ENCODE measurements at regions not wholly inside any gene's neighbourhood (a gene's known extent, or its start where the extent isn't known, plus 50 kb on each side); places are given as distances from the start of the nearest gene placed in this dataset.

- 85% methylated on average over 23 of the region's 23 CpGs for WGBS
- no peak for TF ChIP-seq CTCF (IDR thresholded peaks at IDR 0.05)
- no peak for TF ChIP-seq POLR2AphosphoS5 (IDR thresholded peaks at IDR 0.05)
- no peak for TF ChIP-seq EP300 (IDR thresholded peaks at IDR 0.05)
- TF ChIP-seq POLR2A (IDR thresholded peaks at IDR 0.05), result no peak
- DNase-seq (ENCODE audit: low spot score in 2 of 2), result no peak
- Histone ChIP-seq H3K36me3 (no peaks in the 10 kb centered on the region), H3K4me3 (no peak overlapping the region), H3K27ac (no peak overlapping the region), H3K9me3 (no peaks in the 10 kb centered on the region), H3K4me1 (peaks cover 8% of the 10 kb centered on the region), H3K27me3 (peaks cover 37% of the 10 kb centered on the region)
These were observed 190.4 kb downstream of the MN1 start for GRCh38 chr22:27610863-27611786.

DNA sequence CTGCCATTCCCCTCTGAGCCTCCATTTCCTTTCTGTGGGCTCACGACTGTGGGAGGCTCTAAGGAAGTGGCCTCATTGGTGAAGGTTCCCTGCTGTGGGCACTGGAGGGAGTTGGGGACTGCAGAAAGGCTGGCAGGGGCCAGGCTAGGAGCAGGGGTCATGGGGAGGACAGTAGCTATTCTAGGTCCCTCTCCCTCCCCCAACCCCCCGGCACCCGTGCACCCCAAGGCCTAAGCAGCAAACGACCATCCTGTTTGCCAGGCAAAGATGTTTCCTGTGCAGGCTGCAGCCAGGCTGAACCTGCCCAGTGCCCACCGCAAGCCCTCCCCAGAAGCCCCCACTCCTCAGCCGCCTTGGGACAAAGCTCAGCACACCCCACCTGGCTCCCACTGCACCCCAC, 189.4 kb downstream of the MN1 start:
- Histone ChIP-seq H3K4me3 (no peak overlapping the region), H3K36me3 (no peaks in the 10 kb centered on the region), H3K4me1 (peaks cover 8% of the 10 kb centered on the region), H3K27me3 (peaks cover 37% of the 10 kb centered on the region), H3K9me3 (no peaks in the 10 kb centered on the region), H3K27ac (no peak overlapping the region)
- TF ChIP-seq CTCF (IDR thresholded peaks at IDR 0.05), result no peak
- no peak for TF ChIP-seq POLR2A (IDR thresholded peaks at IDR 0.05)
- TF ChIP-seq POLR2AphosphoS5 (IDR thresholded peaks at IDR 0.05), result no peak
- no peak for TF ChIP-seq EP300 (IDR thresholded peaks at IDR 0.05)
- WGBS, result 39% methylated on average over 5 of the region's 6 CpGs
- no peak for DNase-seq (ENCODE audit: low spot score in 2 of 2)

- no peak for DNase-seq (ENCODE audit: low spot score in 2 of 2)
- Histone ChIP-seq H3K4me1 (peaks cover 8% of the 10 kb centered on the region), H3K4me3 (no peak overlapping the region), H3K9me3 (no peaks in the 10 kb centered on the region), H3K27ac (no peak overlapping the region), H3K27me3 (peaks cover 40% of the 10 kb centered on the region), H3K36me3 (no peaks in the 10 kb centered on the region)
- TF ChIP-seq EP300 (IDR thresholded peaks at IDR 0.05) (no peak), CTCF (IDR thresholded peaks at IDR 0.05) (no peak)
- 56% methylated on average over 14 of the region's 19 CpGs for WGBS
These were observed 188.2 kb downstream of the MN1 start for GRCh38 chr22:27613099-27614005.

- Histone ChIP-seq H3K9me3 (no peaks in the 10 kb centered on the region), H3K4me1 (peaks cover 8% of the 10 kb centered on the region), H3K36me3 (no peaks in the 10 kb centered on the region), H3K27ac (no peak overlapping the region), H3K27me3 (peaks cover 41% of the 10 kb centered on the region), H3K4me3 (peak overlapping the region; percentile 33)
- no peak for TF ChIP-seq CTCF (IDR thresholded peaks at IDR 0.05)
- TF ChIP-seq EP300 (IDR thresholded peaks at IDR 0.05), result no peak
- TF ChIP-seq POLR2A (IDR thresholded peaks at IDR 0.05), result no peak
- no peak for TF ChIP-seq POLR2AphosphoS5 (IDR thresholded peaks at IDR 0.05)
- no peak for DNase-seq (ENCODE audit: low spot score in 2 of 2)
- WGBS, result 12% methylated on average over 17 of the region's 56 CpGs
These were observed 187.4 kb downstream of the MN1 start for GRCh38 chr22:27614006-27614649.

Data from suprapubic skin (tissue), 4 donors.